H1 (cell line): ENCODE measurements at regions not wholly inside any gene's neighbourhood (a gene's known extent, or its start where the extent isn't known, plus 50 kb on each side); places are given as distances from the start of the nearest gene placed in this dataset.

Source experiments
- CTCF ChIA-PET: fragments of 300-600 bp; sonication (Branson Sonifier 250); formaldehyde crosslinking; loops from one replicate; lab custom pipeline; 2021; ENCODE audit not compliant: partially characterized antibody; lab: Charles Lee
- POLR2A ChIA-PET: fragments of 300-600 bp; sonication (Branson Sonifier 250); formaldehyde crosslinking; loops from one replicate; lab custom pipeline; 2021; ENCODE audit warnings: inconsistent platforms; ENCODE audit not compliant: partially characterized antibody; lab: Charles Lee
- DNase-seq, 2 experiments: peaks; one replicate each; pipeline versions ENCODE4 v3.0.0 to v3.0.0-alpha.2; 2010 to 2022; ENCODE audit warnings: low spot score in 2 of 2, low read depth in 1 of 2, mixed read lengths in 1 of 2
- FAIRE-seq: peaks from 2 replicates; lab custom pipeline; 2011; peaks lifted over from hg19 to GRCh38; lab: Jason Lieb, UNC
- H2AFZ ChIP-seq: 2 replicates; pipeline ENCODE4 v1.8.1; 2012; ENCODE audit warnings: low read length, inconsistent platforms
- H2AK5ac ChIP-seq: 2 replicates; pipeline ENCODE4 v1.6.1; 2013; ENCODE audit warnings: low read depth, low read length
- H2BK120ac ChIP-seq: replicated peaks from 2 replicates; pipeline ENCODE3; 2013; ENCODE audit warnings: low read depth, low read length, inconsistent platforms
- H2BK12ac ChIP-seq: 2 replicates; pipeline ENCODE4 v1.6.1; 2013; ENCODE audit warnings: low read depth, low read length
- H2BK15ac ChIP-seq: 2 replicates; pipeline ENCODE4 v1.6.1; 2013; ENCODE audit warnings: low read length
- H2BK20ac ChIP-seq: 2 replicates; pipeline ENCODE4 v1.6.1; 2013; ENCODE audit warnings: low read length
- H2BK5ac ChIP-seq: 2 replicates; pipeline ENCODE4 v1.6.1; 2013; ENCODE audit warnings: low read depth, low read length
- H3K14ac ChIP-seq: 2 replicates; pipeline ENCODE4 v1.6.1; 2013; ENCODE audit warnings: inconsistent platforms; ENCODE audit not compliant: insufficient read length
- H3K18ac ChIP-seq: 2 replicates; pipeline ENCODE4 v1.6.1; 2013; ENCODE audit warnings: low read length; ENCODE audit errors: extremely low read depth
- H3K23ac ChIP-seq: 2 replicates; pipeline ENCODE4 v1.6.1; 2013; ENCODE audit warnings: inconsistent platforms; ENCODE audit not compliant: insufficient read length
- H3K23me2 ChIP-seq: 2 replicates; pipeline ENCODE4 v1.6.1; 2013; ENCODE audit warnings: low read depth, low read length
- H3K27ac ChIP-seq: 2 replicates; pipeline ENCODE4 v1.6.1; 2011; ENCODE audit warnings: low read depth, low read length, inconsistent platforms
- H3K27me3 ChIP-seq, 4 experiments: replicated peaks in 1 of 4; 1 replicate in 1 of 4; 2 replicates in 3 of 4; pipeline versions ENCODE4 v1.6.1 to v1.8.1; 2011 to 2013; ENCODE audit warnings: low read length in 3 of 4, mild to moderate bottlenecking in 3 of 4, inconsistent platforms in 2 of 4, mixed read lengths in 2 of 4, moderate library complexity in 1 of 4; ENCODE audit not compliant: control insufficient read depth in 3 of 4, insufficient read depth in 3 of 4; ENCODE audit errors: extremely low read depth in 1 of 4
- H3K36me3 ChIP-seq, 4 experiments: 2 replicates each; pipeline versions ENCODE4 v1.6.1 to v1.8.1; 2011 to 2013; ENCODE audit warnings: mild to moderate bottlenecking in 4 of 4, low read length in 3 of 4, moderate library complexity in 2 of 4, control low read depth in 1 of 4, inconsistent platforms in 1 of 4; ENCODE audit not compliant: insufficient read depth in 4 of 4, control insufficient read depth in 2 of 4
- H3K4ac ChIP-seq: replicated peaks from 2 replicates; pipeline ENCODE3; 2013; ENCODE audit warnings: low read length, low read depth, mixed read lengths, inconsistent platforms; ENCODE audit not compliant: insufficient read length
- H3K4me1 ChIP-seq, 4 experiments: replicated peaks in 1 of 4; 1 replicate in 1 of 4; 2 replicates in 3 of 4; pipeline versions ENCODE4 v1.6.1 to v1.8.1; 2011 to 2013; ENCODE audit warnings: low read length in 3 of 4, inconsistent platforms in 2 of 4, mixed read lengths in 1 of 4; ENCODE audit not compliant: insufficient read depth in 4 of 4, control insufficient read depth in 3 of 4
- H3K4me2 ChIP-seq, 2 experiments: 2 replicates each; pipeline versions ENCODE4 v1.6.1 to v1.8.1; 2011 to 2013; ENCODE audit warnings: low read depth in 2 of 2, low read length in 2 of 2, control low read depth in 1 of 2, inconsistent platforms in 1 of 2, mild to moderate bottlenecking in 1 of 2; ENCODE audit not compliant: insufficient read depth in 1 of 2
- H3K4me3 ChIP-seq, 4 experiments: fragments of 200-600, 300-600 bp in 1 of 4; sonication (generic), shearing (Covaris generic), sonication (Bioruptor Twin) in 1 of 4; 2 replicates each; pipeline versions ENCODE4 v1.5.1 to v1.8.1; 2011 to 2016; ENCODE audit warnings: low read length in 4 of 4, low read depth in 3 of 4, control low read depth in 2 of 4, inconsistent platforms in 2 of 4, mild to moderate bottlenecking in 2 of 4, mixed read lengths in 1 of 4, moderate library complexity in 1 of 4; ENCODE audit not compliant: insufficient read depth in 2 of 4; ENCODE audit errors: extremely low read depth in 1 of 4
- H3K56ac ChIP-seq: replicated peaks from 2 replicates; pipeline ENCODE3; 2013; ENCODE audit warnings: low read depth, mild to moderate bottlenecking, mixed read lengths, low read length, inconsistent platforms; ENCODE audit not compliant: insufficient read length
- H3K79me1 ChIP-seq: 2 replicates; pipeline ENCODE4 v1.6.1; 2013; ENCODE audit warnings: low read depth, low read length, control low read depth
- H3K79me2 ChIP-seq, 2 experiments: 2 replicates each; pipeline versions ENCODE4 v1.6.1 to v1.8.1; 2012 to 2013; ENCODE audit warnings: low read length in 2 of 2, mild to moderate bottlenecking in 2 of 2, inconsistent platforms in 1 of 2; ENCODE audit not compliant: insufficient read depth in 2 of 2, control insufficient read depth in 1 of 2
- H3K9ac ChIP-seq, 4 experiments: replicated peaks in 1 of 4; 1 replicate in 1 of 4; 2 replicates in 3 of 4; pipeline versions ENCODE4 v1.6.1 to v1.8.1; 2011 to 2013; ENCODE audit warnings: low read depth in 3 of 4, low read length in 3 of 4, control low read depth in 2 of 4, mild to moderate bottlenecking in 2 of 4, moderate library complexity in 2 of 4, inconsistent platforms in 1 of 4; ENCODE audit errors: extremely low read depth in 1 of 4
- H3K9me3 ChIP-seq, 2 experiments: 2 replicates each; pipeline versions ENCODE4 v1.6.1 to v1.8.1; 2012 to 2013; ENCODE audit warnings: mild to moderate bottlenecking in 2 of 2, moderate library complexity in 2 of 2, control low read depth in 1 of 2, inconsistent platforms in 1 of 2, low read depth in 1 of 2, low read length in 1 of 2, mixed read lengths in 1 of 2; ENCODE audit not compliant: insufficient read depth in 2 of 2
- H4K20me1 ChIP-seq, 2 experiments: replicated peaks in 1 of 2; 2 replicates each; pipeline versions ENCODE3 to v1.8.1; 2011 to 2013; ENCODE audit warnings: inconsistent platforms in 2 of 2, low read length in 2 of 2, mild to moderate bottlenecking in 1 of 2; ENCODE audit not compliant: insufficient read depth in 2 of 2, control insufficient read depth in 1 of 2
- H4K5ac ChIP-seq: 2 replicates; pipeline ENCODE4 v1.6.1; 2013; ENCODE audit warnings: low read length, low read depth, mixed read lengths, inconsistent platforms; ENCODE audit not compliant: insufficient read length
- H4K8ac ChIP-seq: 2 replicates; pipeline ENCODE4 v1.8.0; 2013; ENCODE audit warnings: mild to moderate bottlenecking, moderate library complexity, low read length, inconsistent platforms; ENCODE audit not compliant: insufficient read depth; ENCODE audit errors: extremely low read depth
- H4K91ac ChIP-seq: replicated peaks from 2 replicates; pipeline ENCODE3; 2013; ENCODE audit warnings: low read length, mixed read lengths, inconsistent platforms; ENCODE audit not compliant: insufficient read length
- ASH2L ChIP-seq: fragments of 200-600, 300-600 bp; sonication (generic); IDR thresholded peaks from one replicate; pipeline ENCODE4 v1.7.1; 2017; ENCODE audit warnings: low read length
- JUND ChIP-seq: IDR thresholded peaks from 2 replicates; pipeline ENCODE4 v1.6.1; 2011; ENCODE audit warnings: mild to moderate bottlenecking, improper control_type of control experiment, low read length
- SIN3A ChIP-seq, 2 experiments: IDR thresholded peaks in 1 of 2; conservative IDR thresholded peaks in 1 of 2; 2 replicates each; pipeline ENCODE4 v1.6.1; 2011 to 2012; ENCODE audit warnings: low read length in 2 of 2, improper control_type of control experiment in 1 of 2, low read depth in 1 of 2, mild to moderate bottlenecking in 1 of 2
- TAF7 ChIP-seq: optimal IDR thresholded peaks from 2 replicates; pipeline ENCODE3; 2011; ENCODE audit warnings: low read depth, mild to moderate bottlenecking, inconsistent platforms, low read length, moderate library complexity, borderline replicate concordance
- ZNF274 ChIP-seq: IDR thresholded peaks from 2 replicates; pipeline ENCODE4 v1.7.0; 2012; ENCODE audit warnings: low read length, borderline replicate concordance; ENCODE audit errors: extremely low read depth
- WGBS, 2 experiments: shearing (Covaris generic) in 1 of 2; methylation state at CpG; one replicate each; pipeline versions ENCODE4 v1.1.6 to v1.1.7; 2013 to 2015; ENCODE audit warnings: low lambda C conversion rate in 2 of 2, mixed read lengths in 2 of 2, inconsistent platforms in 1 of 2, low coverage in 1 of 2, missing lambda C conversion rate in 1 of 2; ENCODE audit not compliant: insufficient replicate concordance in 2 of 2, insufficient coverage in 1 of 2, insufficient read length in 1 of 2; ENCODE audit errors: extremely low coverage in 1 of 2, missing lambda C conversion rate in 1 of 2; 5-methylcytosine and 5-hydroxymethylcytosine counted together

DNA sequence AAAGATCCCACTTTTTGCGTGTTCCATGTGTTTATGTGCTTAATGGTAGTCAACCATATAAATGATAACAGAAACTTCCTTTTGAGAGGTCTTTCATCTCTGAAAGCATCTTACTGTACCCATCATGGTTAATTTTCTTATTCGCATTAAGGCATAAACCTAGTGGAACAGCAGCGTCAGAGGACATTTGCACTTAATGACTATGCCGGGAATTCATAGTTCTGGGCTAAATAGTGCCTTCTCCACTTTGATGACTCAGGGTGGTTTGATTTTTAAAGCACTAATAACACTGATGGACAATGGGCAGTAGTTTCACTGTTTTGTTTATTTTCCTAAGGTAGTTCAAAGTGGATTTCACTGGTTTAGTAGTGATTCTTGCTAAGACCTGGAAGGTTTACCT lies 455.3 kb downstream of the DIPK2A start:
- no peak overlapping the region for H2AFZ ChIP-seq
- H4K20me1 ChIP-seq = no peaks in the 10 kb centered on the region
- TF ChIP-seq SIN3A (conservative IDR thresholded peaks at IDR 0.05 in 1 of 2, IDR thresholded peaks at IDR 0.05 in 1 of 2; ENCODE audit: low read depth in 1 of 2, low read length in 2 of 2) (no peak), JUND (no peak), TAF7 (no peak), ASH2L (no peak), ZNF274 (no peak)
- ChIA-PET CTCF (no interaction called here), POLR2A (no interaction called here)
- no peak overlapping the region for H2AK5ac ChIP-seq
- no peak overlapping the region for H3K4me3 ChIP-seq
- WGBS, 2 experiments = 95% methylated on average over 4 of the region's 4 CpGs; no CpG with 5 or more reads in 1 of the 2 experiments
- H3K56ac ChIP-seq = no peak overlapping the region
- FAIRE-seq = no peak
- no peak overlapping the region for H4K8ac ChIP-seq
- no peak overlapping the region for H3K14ac ChIP-seq
- H3K4me2 ChIP-seq = no peak overlapping the region
- H3K9me3 ChIP-seq = no peaks in the 10 kb centered on the region
- H2BK120ac ChIP-seq = no peak overlapping the region
- H4K91ac ChIP-seq = no peak overlapping the region
- H3K23ac ChIP-seq = no peak overlapping the region
- H2BK5ac ChIP-seq = no peak overlapping the region
- H3K27ac ChIP-seq = no peak overlapping the region
- H3K36me3 ChIP-seq = no peaks in the 10 kb centered on the region
- no peak overlapping the region for H4K5ac ChIP-seq
- no peak overlapping the region for H2BK15ac ChIP-seq
- H3K4me1 ChIP-seq = peaks cover 0 to 2% (median 0%) of the 10 kb centered on the region in 4 experiments; a peak in 1 of 7 replicates
- no peak overlapping the region for H3K4ac ChIP-seq
- no peak for DNase-seq
- no peaks in the 10 kb centered on the region for H3K23me2 ChIP-seq
- H2BK12ac ChIP-seq = no peak overlapping the region
- no peak overlapping the region for H2BK20ac ChIP-seq
- H3K18ac ChIP-seq = no peak overlapping the region
- H3K79me1 ChIP-seq = no peaks in the 10 kb centered on the region
- no peak overlapping the region for H3K9ac ChIP-seq
- no peaks in the 10 kb centered on the region for H3K79me2 ChIP-seq
- no peaks in the 10 kb centered on the region for H3K27me3 ChIP-seq
